ENCODE measurements at regions not wholly inside any gene's neighbourhood (a gene's known extent, or its start where the extent isn't known, plus 50 kb on each side); places are given as distances from the start of the nearest gene placed in this dataset.

GRCh38 chr16:61045931-61046330 is 990.3 kb downstream of the CDH8 start:
- H3K27me3 ChIP-seq: no peaks in the 10 kb centered on the region
- no peak overlapping the region for H3K27ac ChIP-seq
- TF ChIP-seq POLR2A (IDR thresholded peaks at IDR 0.05): no peak
- no peak for TF ChIP-seq CTCF (IDR thresholded peaks at IDR 0.05)
- no peak overlapping the region for H3K4me3 ChIP-seq
- no peaks in the 10 kb centered on the region for H3K9me3 ChIP-seq
- intact Hi-C loops (cut with DNase I; ENCODE audit: low total_unique reads): no loop called here
- no peaks in the 10 kb centered on the region for H3K4me1 ChIP-seq
- DNase-seq: no peak
- H3K36me3 ChIP-seq: no peaks in the 10 kb centered on the region

GRCh38 chr16:61042737-61043136 is 993.5 kb downstream of the CDH8 start:
- intact Hi-C loops (cut with DNase I; ENCODE audit: low total_unique reads): no loop called here

GRCh38 chr16:61030616-61031015 is 1005.6 kb downstream of the CDH8 start:
- H3K27me3 ChIP-seq: no peaks in the 10 kb centered on the region
- H3K27ac ChIP-seq: no peak overlapping the region
- no peaks in the 10 kb centered on the region for H3K36me3 ChIP-seq
- TF ChIP-seq CTCF (IDR thresholded peaks at IDR 0.05): no peak
- no peak for TF ChIP-seq POLR2A (IDR thresholded peaks at IDR 0.05)
- H3K4me3 ChIP-seq: no peak overlapping the region
- H3K9me3 ChIP-seq: no peaks in the 10 kb centered on the region
- H3K4me1 ChIP-seq: no peaks in the 10 kb centered on the region
- no peak for DNase-seq
- intact Hi-C loops (cut with DNase I; ENCODE audit: low total_unique reads): no loop called here

More at GRCh38 chr16:61042737-61043136, 993.5 kb downstream of the CDH8 start:
- no peaks in the 10 kb centered on the region for H3K4me1 ChIP-seq
- no peaks in the 10 kb centered on the region for H3K36me3 ChIP-seq
- H3K4me3 ChIP-seq: no peak overlapping the region
- no peak for DNase-seq
- TF ChIP-seq POLR2A (IDR thresholded peaks at IDR 0.05) (no peak), CTCF (IDR thresholded peaks at IDR 0.05) (no peak)
- no peak overlapping the region for H3K27ac ChIP-seq
- no peaks in the 10 kb centered on the region for H3K27me3 ChIP-seq
- no peaks in the 10 kb centered on the region for H3K9me3 ChIP-seq

- intact Hi-C loops (cut with DNase I; ENCODE audit: low total_unique reads): no loop called here
- H3K9me3 ChIP-seq: no peaks in the 10 kb centered on the region
- no peaks in the 10 kb centered on the region for H3K36me3 ChIP-seq
- no peak overlapping the region for H3K4me3 ChIP-seq
- no peak for DNase-seq
- H3K27ac ChIP-seq: no peak overlapping the region
- H3K27me3 ChIP-seq: no peaks in the 10 kb centered on the region
- H3K4me1 ChIP-seq: no peaks in the 10 kb centered on the region
- no peak for TF ChIP-seq POLR2A (IDR thresholded peaks at IDR 0.05)
- no peak for TF ChIP-seq CTCF (IDR thresholded peaks at IDR 0.05)
Measured at GRCh38 chr16:61024180-61024900, 1011.9 kb downstream of the CDH8 start.

- Histone ChIP-seq H3K36me3 (no peaks in the 10 kb centered on the region), H3K27ac (no peak overlapping the region), H3K27me3 (no peaks in the 10 kb centered on the region), H3K4me3 (no peak overlapping the region), H3K9me3 (no peaks in the 10 kb centered on the region), H3K4me1 (no peaks in the 10 kb centered on the region)
- intact Hi-C loops (cut with DNase I; ENCODE audit: low total_unique reads): no loop called here
- DNase-seq: no peak
- TF ChIP-seq CTCF (IDR thresholded peaks at IDR 0.05): no peak
Measured at GRCh38 chr16:61014869-61015268, 1021.4 kb downstream of the CDH8 start.

Data from uterus (tissue), 3 donors.